ENCODE measurements at regions not wholly inside any gene's neighbourhood (a gene's known extent, or its start where the extent isn't known, plus 50 kb on each side); places are given as distances from the start of the nearest gene placed in this dataset.

DNA sequence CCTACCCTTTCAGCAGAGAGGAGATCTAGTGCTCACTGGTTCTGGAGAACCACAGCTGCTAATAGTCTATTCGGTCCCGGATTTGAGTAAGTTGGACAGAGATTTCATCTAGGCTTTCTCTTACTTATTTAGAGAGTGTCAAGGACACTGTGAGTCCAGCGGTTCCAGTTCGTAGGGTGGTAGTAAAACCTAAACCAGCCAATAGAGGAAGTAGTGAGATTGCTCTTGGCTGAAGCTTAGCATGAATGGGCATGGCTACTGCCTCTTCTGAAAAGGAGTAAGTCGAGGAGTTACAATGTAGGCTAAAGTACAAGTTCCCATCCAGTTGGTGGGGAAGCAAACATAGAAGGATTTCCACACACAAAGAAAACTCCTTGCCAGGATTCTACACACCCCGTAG is 109.6 kb upstream of the MOCS2 start:
- no peak for DNase-seq (ENCODE audit: low read depth in 2 of 2)

DNA sequence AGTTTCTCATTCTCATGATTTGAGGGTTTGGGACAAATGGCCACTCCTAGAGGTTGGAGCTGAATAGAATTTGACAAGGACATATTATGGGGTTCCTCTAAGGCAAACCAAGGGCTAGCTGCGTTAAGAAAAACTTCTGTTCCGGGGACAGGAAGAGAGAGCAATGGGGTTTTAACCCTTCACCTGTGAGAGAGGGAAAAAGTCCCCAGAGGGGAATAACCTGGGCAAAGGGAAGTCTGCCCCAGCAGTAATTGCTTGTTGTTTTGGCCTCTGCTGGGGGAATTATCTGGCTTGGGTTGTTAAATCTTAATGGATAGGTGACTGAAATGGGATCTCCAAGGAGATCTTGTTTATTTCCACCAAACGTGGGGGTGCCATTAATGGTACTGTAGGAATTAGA is 110.1 kb upstream of the MOCS2 start:
- no peak for DNase-seq (ENCODE audit: low read depth in 2 of 2)

- no peak for DNase-seq (ENCODE audit: low read depth in 2 of 2)
Observed at GRCh38 chr5:53233645-53234405, 124.3 kb upstream of the MOCS2 start.

DNA sequence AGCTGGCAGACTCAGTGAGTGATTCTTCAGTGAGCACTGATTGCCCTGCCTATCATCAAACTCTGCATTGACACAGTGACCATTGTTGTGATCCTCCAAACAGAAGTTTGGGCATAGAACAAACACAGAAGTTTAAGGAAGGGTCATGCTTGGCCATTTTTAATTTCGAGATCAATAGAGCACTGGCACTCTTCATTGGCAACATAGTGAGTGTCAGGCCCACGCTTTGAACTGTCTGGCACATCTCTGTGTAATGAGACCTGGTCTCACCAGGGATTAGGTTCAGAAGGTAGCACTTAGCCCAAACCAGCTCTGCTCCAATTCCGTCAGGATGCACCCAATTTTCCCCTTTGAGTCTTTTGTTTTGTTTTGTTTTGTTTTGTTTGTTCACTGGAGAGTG is 127.1 kb upstream of the MOCS2 start:
- no peak for DNase-seq (ENCODE audit: low read depth in 2 of 2)

- DNase-seq (ENCODE audit: low read depth in 2 of 2): no peak
Observed at GRCh38 chr5:53237876-53238275, 128.3 kb upstream of the MOCS2 start.

- no peak for DNase-seq (ENCODE audit: low read depth in 2 of 2)
Observed at GRCh38 chr5:53239301-53239990, 129.9 kb upstream of the MOCS2 start.

- no peak for DNase-seq (ENCODE audit: low read depth in 2 of 2)
Observed at GRCh38 chr5:53240661-53241060, 131.1 kb upstream of the MOCS2 start.

GRCh38 chr5:53241572-53241971 is 132.0 kb upstream of the MOCS2 start:
- no peak for DNase-seq (ENCODE audit: low read depth in 2 of 2)

DNA sequence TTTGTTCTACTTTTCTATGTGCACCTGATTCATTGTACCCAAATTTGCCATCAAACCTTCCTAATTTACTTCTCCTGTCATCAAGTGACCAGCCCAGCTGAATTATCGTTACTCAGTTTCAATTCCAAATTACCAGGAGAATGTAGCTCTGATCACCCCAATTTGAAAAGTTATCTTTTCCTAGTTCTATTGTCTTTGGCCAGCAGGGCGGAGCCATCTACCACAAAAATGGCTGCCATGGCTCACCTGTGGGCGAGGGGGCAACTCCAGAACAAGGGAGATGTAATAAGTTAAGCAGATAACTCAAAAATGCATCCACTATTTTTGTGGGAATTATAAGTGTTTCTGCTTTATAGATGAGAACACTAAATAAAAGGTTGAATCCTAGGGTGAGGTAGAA is 133.8 kb upstream of the MOCS2 start:
- DNase-seq (ENCODE audit: low read depth in 2 of 2): no peak

DNA sequence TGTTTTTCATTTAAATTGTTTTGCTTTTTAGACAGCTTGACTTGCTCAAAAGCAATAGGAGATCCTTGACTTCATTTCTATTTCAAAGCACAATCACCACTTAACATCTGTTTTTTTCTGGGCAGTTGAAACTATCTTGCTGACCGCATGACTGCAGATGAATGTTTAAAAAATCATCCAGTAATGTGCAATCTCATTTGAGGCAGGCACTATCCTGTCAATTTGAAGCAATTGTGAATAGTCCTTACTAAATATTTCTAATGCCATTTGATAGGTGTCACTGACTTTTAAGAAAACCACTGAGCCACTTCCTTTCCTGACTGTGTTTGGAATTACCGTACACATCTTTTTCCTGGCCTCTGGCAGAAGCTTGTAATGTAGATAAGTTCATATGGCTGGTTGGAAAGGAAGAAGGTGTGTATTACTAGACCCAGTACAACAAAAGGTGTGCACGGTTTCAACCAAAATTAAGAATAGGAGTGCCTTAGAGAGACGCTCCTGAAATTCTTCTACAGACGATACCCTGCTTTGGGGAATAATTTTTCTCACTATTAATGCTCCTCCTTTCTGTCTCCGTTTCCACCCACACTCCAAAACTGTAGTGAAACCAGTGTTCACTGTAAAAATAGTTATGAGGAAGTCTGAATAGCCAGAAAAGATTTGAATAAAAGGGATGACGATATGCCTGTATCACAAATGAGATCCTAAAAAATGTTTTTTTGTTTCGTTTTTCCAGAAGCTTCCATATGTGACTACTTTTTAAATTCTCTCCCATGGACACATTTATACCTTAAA is 136.7 kb upstream of the MOCS2 start:
- no peak for DNase-seq (ENCODE audit: low read depth in 2 of 2)

- no peak for DNase-seq (ENCODE audit: low read depth in 2 of 2)
Observed at GRCh38 chr5:53249529-53250200, 140.1 kb upstream of the MOCS2 start.

GRCh38 chr5:53250201-53250550 is 140.6 kb upstream of the MOCS2 start:
- DNase-seq (ENCODE audit: low read depth in 2 of 2): no peak

DNA sequence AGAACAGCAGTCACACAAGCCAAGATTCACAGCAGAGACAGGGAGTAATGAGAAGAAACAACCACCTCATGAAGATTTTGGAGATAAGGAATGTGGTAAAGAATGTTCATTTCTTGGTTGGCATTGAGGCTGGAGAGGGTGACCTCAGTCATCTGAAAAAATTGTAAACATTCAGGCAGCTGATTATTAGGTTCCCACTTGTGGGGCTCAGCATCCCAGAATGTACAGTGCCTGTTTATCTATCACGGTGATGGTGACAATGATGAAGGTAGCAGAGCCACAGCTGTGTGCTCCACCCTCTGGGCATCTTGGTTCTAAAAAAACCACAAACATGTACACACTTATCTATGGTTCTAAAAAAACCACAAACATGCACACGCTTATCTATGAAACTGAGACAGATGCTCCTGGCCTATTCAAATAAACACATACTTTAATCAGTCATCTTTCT is 143.9 kb upstream of the MOCS2 start:
- no peak for DNase-seq (ENCODE audit: low read depth in 2 of 2)

- DNase-seq (ENCODE audit: low read depth in 2 of 2): no peak
Observed at GRCh38 chr5:53256746-53257145, 147.2 kb upstream of the MOCS2 start.

DNA sequence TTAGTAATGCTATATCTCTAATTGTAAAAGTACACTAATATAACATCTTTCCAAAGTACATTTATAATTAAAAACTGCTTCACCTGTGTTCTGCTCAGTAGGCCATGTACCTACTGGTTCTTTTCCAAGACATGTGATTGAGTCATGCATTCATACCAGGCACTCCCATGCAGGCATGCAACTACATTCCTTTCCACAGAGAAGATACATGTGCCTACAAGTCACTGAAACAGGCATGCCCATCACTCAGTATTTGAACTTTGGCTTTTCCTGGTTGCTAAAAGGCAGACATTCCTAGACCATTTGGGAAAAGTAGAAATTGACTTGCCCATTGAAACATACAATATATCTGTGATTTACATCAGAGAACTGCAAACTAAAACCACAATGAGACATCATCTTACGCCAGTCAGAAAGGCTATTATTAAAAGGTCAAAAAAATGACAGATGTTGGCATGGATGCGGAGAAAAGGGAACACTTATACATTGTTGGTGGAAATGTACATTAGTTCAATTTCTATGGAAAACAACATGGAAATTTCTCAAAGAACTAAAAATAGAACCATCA is 148.3 kb upstream of the MOCS2 start:
- no peak for DNase-seq (ENCODE audit: low read depth in 2 of 2)

DNA sequence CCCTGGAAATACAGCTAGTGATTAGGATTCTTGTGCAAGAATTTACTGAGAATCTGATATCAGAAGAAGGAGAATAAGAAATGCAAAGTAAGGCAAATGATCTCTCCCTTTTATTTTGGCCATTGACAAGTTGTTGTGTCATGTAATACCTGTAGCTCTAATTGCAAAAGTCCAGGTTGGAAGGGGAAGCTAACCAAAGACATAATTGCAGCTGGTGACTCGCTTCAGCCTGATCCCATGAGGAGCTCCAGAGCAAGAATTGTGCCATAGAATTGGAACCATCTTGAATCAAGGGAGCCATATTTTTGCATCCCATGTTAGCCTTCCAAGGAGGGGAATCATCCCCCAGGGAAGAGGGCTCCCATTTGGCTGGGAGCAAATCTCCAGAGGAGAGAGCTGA is 149.6 kb upstream of the MOCS2 start:
- no peak for DNase-seq (ENCODE audit: low read depth in 2 of 2)

DNA sequence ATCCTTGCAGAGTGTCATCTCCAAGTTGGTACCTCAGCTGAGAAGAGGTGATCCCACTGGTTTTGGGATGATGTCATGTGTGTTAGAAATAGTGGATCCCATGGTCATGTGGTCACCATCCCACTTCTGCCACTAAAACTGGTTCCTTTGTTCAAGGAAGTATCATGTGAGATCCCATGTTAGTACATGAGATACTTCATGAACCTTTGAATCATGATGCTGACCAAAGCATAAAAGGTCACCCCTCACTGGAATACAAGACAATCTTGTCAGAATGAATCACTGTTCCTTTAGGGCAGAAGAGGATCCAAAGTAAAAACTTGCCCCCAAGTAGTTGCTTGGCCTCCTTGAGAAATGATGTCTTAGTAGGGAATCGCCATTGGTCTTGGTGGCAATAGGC is 150.9 kb upstream of the MOCS2 start:
- no peak for DNase-seq (ENCODE audit: low read depth in 2 of 2)

DNA sequence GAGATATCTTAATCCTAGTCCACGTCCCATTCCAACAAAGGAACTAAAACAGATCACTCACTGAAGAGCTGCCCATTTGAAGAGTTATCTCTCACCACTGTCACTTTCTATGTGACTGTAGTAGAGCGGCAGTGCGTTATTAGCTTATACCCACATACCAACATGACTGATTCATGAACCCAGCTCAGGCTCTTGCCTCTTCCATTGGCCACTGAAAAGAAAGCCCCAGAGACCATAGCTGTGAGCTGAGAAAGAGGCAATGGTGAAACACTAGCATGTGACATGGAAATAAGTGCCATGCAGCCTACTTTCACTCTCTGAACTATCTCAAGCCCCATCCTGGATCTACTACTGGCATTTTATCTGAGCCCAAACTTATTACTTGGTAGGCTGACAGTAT is 151.7 kb upstream of the MOCS2 start:
- DNase-seq (ENCODE audit: low read depth in 2 of 2): no peak

- DNase-seq (ENCODE audit: low read depth in 2 of 2): no peak
Observed at GRCh38 chr5:53262348-53262970, 152.9 kb upstream of the MOCS2 start.

GRCh38 chr5:53263151-53263550 is 153.6 kb upstream of the MOCS2 start:
- DNase-seq (ENCODE audit: low read depth in 2 of 2): no peak

- DNase-seq (ENCODE audit: low read depth in 2 of 2): no peak
Observed at GRCh38 chr5:53265043-53265442, 155.5 kb upstream of the MOCS2 start.

All from stimulated activated CD4-positive, alpha-beta T cell treated with anti-CD3 and anti-CD28 coated beads, Interleukin-12 subunit alpha, Interleukin-12 subunit beta, amount 100 ng/mL, for 24 hours (primary cell).